ENCODE measurements at regions not wholly inside any gene's neighbourhood (a gene's known extent, or its start where the extent isn't known, plus 50 kb on each side); places are given as distances from the start of the nearest gene placed in this dataset.
"Not testable (repeated sequence)": the region's sequence is repeated elsewhere in the genome, so short reads cannot be mapped to it uniquely, and the experiment has no call there.

DNA sequence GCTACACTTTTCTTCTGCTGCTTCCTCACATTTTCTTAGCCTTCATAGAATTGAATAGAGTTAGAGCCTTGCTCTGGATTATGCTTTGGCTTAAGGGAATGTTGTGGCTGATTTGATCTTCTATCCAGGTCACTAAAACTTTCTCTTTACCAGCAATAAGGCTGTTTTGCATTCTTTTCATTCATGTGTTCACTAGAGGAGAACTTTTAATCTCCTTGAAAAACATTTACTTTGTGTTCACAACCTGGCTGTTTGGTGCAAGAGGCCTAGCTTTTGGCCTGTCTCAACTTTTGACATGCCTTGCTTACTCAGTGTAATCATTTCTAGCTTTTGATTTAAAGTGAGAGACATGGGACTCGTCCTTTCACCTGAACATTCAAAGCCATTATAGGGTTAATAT lies 87.7 kb upstream of the RAB40AL start:
- DNase-seq (ENCODE audit: low read depth), result no peak
- no peak overlapping the region for H3K4me3 ChIP-seq (ENCODE audit: low read depth, low read length)
- TF ChIP-seq, protein P1, sequence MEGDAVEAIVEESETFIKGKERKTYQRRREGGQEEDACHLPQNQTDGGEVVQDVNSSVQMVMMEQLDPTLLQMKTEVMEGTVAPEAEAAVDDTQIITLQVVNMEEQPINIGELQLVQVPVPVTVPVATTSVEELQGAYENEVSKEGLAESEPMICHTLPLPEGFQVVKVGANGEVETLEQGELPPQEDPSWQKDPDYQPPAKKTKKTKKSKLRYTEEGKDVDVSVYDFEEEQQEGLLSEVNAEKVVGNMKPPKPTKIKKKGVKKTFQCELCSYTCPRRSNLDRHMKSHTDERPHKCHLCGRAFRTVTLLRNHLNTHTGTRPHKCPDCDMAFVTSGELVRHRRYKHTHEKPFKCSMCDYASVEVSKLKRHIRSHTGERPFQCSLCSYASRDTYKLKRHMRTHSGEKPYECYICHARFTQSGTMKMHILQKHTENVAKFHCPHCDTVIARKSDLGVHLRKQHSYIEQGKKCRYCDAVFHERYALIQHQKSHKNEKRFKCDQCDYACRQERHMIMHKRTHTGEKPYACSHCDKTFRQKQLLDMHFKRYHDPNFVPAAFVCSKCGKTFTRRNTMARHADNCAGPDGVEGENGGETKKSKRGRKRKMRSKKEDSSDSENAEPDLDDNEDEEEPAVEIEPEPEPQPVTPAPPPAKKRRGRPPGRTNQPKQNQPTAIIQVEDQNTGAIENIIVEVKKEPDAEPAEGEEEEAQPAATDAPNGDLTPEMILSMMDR (IDR thresholded peaks at IDR 0.05; ENCODE audit: insufficient read depth, low read length), result no peak

DNA sequence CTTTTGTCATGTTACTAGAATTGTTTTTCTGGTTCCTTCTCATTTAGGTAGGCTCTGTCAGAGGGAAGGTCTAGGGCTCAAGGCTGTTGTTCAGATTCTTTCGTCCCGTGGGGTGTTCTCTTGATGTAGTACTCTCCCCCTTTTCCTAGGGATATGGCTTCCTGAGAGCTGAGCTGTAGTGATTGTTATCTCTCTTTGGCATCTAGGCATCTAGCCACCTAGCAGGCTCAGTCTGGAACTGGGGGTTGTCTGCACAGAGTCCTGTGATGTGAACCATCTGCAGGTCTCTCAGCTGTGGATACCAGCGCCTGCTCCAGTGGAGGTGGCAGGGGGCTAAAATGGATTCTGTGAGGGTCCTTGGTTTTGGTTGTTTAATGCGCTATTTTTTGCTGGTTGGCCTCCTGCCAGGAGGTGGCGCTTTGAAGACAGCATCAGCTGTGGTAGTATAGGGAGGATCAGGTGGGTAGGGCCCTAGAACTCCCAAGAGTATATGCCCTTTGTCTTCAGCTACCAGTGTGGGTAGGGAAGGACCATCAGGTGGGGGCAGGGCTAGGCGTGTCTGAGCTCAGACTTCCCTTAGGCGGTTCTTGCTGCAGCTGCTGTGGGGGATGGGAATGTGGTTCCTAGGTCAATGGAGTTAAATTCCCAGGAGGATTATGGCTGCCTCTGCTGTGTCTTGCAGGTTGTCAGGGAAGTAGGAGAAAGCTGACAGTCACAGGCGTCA lies 78.1 kb upstream of the RAB40AL start:
- not testable (repeated sequence) for DNase-seq (ENCODE audit: low read depth)

GRCh38 chrX:102859550-102859871 lies 77.6 kb upstream of the RAB40AL start:
- TF ChIP-seq, protein P1 (IDR thresholded peaks at IDR 0.05; ENCODE audit: insufficient read depth, low read length), result no peak
- H3K4me3 ChIP-seq (ENCODE audit: low read depth, low read length), result no peak overlapping the region
- no peak for DNase-seq (ENCODE audit: low read depth)

More for the DNA sequence above, 78.1 kb upstream of the RAB40AL start:
- not testable (repeated sequence) for H3K4me3 ChIP-seq (ENCODE audit: low read depth, low read length)

DNA sequence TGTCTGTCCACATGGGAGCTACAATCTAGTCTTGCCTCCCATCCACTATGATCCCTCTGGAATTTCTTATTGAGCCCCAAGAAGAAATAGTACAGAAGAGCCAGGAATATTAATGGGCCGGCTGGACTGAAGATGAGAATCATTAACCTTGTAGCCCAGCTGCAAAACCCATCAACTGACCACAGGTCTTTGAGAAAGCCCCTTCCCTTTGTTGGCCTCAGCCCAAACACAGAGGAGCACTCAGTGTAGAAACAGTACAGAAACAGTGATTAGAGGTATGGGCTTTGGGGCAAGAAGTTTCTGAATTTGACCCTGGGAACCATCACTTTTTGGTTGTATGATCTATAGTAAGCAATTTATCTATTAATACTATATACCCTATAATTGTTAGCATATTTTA lies 76.8 kb upstream of the RAB40AL start:
- no peak for DNase-seq (ENCODE audit: low read depth)
- no peak overlapping the region for H3K4me3 ChIP-seq (ENCODE audit: low read depth, low read length)
- TF ChIP-seq, protein P1 (IDR thresholded peaks at IDR 0.05; ENCODE audit: insufficient read depth, low read length), result no peak

- DNase-seq (ENCODE audit: low read depth), result peak; percentile 81
- TF ChIP-seq, protein P1 (IDR thresholded peaks at IDR 0.05; ENCODE audit: insufficient read depth, low read length), result peak; percentile 87
- no peak overlapping the region for H3K4me3 ChIP-seq (ENCODE audit: low read depth, low read length)
These were observed 73.3 kb upstream of the RAB40AL start for GRCh38 chrX:102863735-102864134.

- TF ChIP-seq, protein P1 (IDR thresholded peaks at IDR 0.05; ENCODE audit: insufficient read depth, low read length), result no peak
- H3K4me3 ChIP-seq (ENCODE audit: low read depth, low read length), result no peak overlapping the region
- DNase-seq (ENCODE audit: low read depth), result no peak
These were observed 70.0 kb upstream of the RAB40AL start for GRCh38 chrX:102866981-102867656.

- no peak overlapping the region for H3K4me3 ChIP-seq (ENCODE audit: low read depth, low read length)
- TF ChIP-seq, protein P1 (IDR thresholded peaks at IDR 0.05; ENCODE audit: insufficient read depth, low read length), result no peak
- DNase-seq (ENCODE audit: low read depth), result no peak
These were observed 53.6 kb upstream of the RAB40AL start for GRCh38 chrX:102883491-102883890.

Measured in fibroblast of the aortic adventitia (primary cell).